NCI-H1417 (cell line): ENCODE measurements at regions not wholly inside any gene's neighbourhood (a gene's known extent, or its start where the extent isn't known, plus 50 kb on each side); places are given as distances from the start of the nearest gene placed in this dataset.
"Not testable (repeated sequence)": the region's sequence is repeated elsewhere in the genome, so short reads cannot be mapped to it uniquely, and the experiment has no call there.

Source experiments
- DNase-seq, 3 experiments: peaks; one replicate each; lab custom pipeline; 2025; lab: John Stamatoyannopoulos, UW

DNA sequence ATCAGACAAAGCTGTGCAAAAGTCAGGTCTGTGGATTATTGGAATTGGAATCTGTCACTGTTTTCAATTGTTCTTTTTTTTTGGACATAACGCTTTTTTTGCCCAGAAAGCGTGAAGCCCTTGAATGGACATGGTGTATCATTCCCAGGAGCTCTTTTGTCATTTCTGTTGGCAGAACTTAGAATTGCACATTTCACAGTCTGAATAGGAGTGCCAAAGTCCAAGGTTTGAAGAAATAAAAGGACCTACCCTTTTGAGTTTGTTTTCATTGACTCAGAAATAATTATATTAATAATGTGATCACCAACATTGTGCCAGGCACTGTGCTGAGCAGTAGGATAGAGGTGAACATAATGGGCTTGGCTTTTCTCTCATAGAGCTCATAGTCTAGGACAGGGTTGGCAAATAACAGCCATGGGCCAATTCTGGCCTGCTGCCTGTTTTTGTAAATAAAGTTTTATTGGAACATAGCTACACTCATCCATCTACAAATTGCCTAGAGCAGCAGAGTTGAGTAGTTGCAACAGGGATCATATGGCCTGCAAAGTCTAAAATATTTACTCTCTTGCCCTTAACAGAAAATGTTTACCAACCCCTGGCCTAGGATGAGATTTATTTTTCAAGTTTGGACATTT, 62.6 kb upstream of the ATXN1 start:
- no peak for DNase-seq

- no peak for DNase-seq
Measured at GRCh38 chr6:16822975-16823717, 61.9 kb upstream of the ATXN1 start.

- DNase-seq: no peak
Measured at GRCh38 chr6:16822529-16822928, 61.3 kb upstream of the ATXN1 start.

- no peak for DNase-seq
Measured at GRCh38 chr6:16821834-16822264, 60.6 kb upstream of the ATXN1 start.

GRCh38 chr6:16820262-16820661, 59.0 kb upstream of the ATXN1 start:
- DNase-seq: not testable (repeated sequence)

DNA sequence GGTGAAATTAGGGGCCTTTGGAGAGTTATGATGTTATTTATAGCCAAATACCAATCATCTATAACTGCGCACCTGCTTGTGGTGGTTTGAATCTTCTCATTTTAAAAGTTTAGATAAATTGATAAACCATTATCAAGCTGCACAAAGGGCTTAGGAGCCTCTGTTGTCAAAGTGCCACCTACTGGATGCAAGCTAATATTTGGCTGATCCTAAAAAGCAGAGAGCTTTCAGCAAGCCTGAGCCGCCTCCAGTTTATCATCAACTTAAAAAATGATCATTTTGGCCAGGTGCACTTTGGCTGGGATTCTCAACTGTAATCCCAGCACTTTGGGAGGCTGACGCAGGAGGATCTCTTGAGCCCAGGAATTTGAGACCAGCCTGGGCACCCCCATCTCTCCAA, 58.5 kb upstream of the ATXN1 start:
- peak in 1 of 3 experiments; percentile 3 for DNase-seq

DNA sequence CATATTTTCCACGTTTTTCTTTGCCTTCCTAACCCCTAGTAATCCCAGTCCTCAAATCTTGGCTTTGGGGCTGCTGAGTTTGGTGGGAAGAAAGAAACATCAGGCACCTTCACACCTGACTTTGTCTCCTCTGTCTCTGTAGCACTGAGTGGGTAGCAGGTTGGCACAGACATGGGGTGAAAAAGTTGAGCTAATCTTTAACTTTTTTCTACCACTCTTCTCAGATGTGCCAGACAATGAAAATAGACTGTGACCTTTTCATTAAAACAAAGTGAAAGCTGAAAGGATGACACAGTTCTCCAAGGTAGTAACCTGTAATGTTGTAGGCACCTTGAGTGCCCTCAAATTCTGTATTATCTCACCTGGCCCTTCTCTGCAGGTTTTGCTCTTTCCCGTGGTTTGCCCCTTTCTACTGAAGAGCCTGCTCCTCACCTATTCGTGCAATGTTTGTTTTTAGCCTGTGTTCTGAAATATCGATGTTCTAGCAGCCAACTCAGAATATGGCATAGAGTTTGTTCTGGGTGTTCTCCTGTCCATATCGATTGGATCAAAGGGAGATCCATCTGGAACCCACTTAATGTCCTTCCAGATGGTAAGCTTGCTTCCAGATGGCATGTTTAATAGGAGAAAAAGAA, 57.8 kb upstream of the ATXN1 start:
- no peak for DNase-seq

DNA sequence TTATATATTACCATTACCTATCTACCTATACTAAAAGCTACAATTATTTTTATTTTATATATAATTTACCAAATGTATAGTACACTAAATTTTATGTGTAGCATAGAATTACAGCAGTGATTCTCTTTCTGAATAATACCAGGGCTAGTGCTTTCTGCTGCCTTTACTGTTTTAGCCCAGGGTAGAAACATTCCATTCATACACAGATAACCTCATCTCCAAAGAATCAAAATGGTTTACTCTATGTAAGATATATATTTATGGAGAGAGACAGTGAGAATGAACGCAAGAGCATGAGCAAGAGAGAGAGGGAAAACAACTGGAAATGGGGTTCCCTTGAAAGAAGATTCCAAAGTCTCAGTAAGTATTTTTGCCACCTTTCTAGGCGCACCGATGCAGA, 56.3 kb upstream of the ATXN1 start:
- no peak for DNase-seq

DNA sequence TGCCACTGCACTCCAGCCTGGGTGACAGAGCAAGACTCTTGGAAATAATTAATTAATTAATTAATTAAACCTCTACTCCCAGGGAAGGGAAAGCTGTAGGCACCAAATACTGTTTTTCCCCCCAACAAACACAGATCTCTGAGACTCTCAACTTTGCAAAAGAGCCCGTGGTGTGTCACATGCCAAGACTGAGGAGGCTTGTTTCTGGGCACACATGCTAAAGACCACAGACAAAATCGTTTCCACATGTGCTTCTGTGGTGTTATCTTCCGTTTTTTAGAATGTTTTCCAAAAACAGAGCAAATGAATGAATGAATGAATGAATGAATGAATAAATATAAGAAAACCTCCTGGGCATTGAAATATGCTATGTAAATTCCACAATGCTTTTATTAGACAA, 55.6 kb upstream of the ATXN1 start:
- no peak for DNase-seq

GRCh38 chr6:16812993-16813392, 51.7 kb upstream of the ATXN1 start:
- DNase-seq: no peak

- no peak for DNase-seq
Measured at GRCh38 chr6:16811277-16811979, 50.2 kb upstream of the ATXN1 start.
